HG03064 (cell line): ENCODE measurements at regions not wholly inside any gene's neighbourhood (a gene's known extent, or its start where the extent isn't known, plus 50 kb on each side); places are given as distances from the start of the nearest gene placed in this dataset.
"Not testable (repeated sequence)": the region's sequence is repeated elsewhere in the genome, so short reads cannot be mapped to it uniquely, and the experiment has no call there.

Experiments used
- ATAC-seq: cut with Tn5 transposase; IDR thresholded peaks from one replicate; pipeline ENCODE4 v1.9.1; 2021; ENCODE audit warnings: low read depth; ENCODE audit not compliant: unreplicated experiment

DNA sequence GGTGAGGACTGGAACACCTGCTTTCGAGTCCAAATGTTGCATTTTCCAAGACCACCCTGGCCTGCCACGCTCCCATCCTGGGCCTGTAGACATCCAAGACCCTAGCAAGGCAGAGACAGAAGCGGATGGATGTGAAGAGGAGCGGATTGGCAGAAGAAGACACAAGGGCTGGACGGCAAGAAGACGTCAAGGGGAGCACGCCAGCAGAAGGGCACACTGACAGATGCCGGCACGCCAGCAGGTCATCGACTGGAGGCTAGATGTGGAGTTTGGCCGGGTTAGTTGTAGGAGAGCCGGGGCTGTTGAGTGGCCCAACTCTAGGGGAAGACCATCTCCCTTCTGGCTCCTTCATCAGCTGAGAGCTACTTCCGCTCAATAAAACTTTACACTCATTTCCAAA lies 251.6 kb downstream of the ZWINT start:
- no peak for ATAC-seq

DNA sequence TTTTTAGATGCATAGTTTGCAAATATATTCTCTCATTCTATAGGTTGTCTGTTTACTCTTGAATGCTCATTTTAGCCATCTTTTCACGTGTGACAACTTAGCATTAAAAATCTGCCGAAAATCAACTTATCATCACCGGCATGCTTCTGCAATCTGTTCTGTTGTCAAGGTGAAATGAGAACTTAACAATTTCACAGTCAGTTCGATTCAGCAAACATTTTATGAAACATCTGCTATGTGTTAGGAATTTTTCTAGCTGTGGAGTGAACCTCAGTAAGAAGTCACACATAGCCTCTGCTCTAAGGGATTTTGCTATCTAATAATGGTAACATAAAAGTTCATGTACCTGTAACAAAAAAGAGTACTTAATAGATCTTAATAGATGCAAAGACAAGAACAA lies 256.1 kb downstream of the ZWINT start:
- ATAC-seq, result no peak

DNA sequence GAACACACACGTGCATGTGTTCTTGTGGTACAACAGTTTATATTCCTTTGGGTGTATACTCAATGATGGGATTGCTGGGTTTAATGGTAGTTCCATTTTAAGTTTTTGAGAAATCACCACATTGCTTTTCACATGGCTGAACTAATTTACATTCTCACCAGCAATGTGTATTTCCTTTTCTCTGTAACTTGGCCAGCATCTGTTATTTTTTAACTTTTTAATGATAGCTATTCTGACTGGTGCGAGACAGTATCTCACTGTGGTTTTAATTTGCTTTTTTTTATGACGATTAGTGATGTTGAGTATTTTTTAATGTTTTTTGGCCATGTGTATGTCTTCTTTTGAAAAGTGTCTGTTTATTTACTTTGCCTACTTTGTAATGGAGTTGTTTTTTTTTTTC lies 256.6 kb downstream of the ZWINT start:
- no peak for ATAC-seq

DNA sequence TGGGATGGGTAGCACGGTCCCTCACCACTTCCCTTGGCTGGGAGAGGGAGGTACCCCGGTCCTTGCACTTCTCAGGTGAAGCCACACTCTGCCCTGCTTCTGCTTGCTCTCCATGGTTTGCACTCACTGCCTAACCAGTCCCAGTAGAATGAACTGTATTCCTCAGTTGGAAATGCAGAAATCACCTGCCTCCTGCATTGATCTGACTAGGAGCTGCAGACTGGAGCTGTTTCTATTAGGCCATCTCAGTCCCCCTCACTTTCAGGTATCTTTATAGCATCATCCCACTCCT lies 264.9 kb downstream of the ZWINT start:
- ATAC-seq, result no peak

DNA sequence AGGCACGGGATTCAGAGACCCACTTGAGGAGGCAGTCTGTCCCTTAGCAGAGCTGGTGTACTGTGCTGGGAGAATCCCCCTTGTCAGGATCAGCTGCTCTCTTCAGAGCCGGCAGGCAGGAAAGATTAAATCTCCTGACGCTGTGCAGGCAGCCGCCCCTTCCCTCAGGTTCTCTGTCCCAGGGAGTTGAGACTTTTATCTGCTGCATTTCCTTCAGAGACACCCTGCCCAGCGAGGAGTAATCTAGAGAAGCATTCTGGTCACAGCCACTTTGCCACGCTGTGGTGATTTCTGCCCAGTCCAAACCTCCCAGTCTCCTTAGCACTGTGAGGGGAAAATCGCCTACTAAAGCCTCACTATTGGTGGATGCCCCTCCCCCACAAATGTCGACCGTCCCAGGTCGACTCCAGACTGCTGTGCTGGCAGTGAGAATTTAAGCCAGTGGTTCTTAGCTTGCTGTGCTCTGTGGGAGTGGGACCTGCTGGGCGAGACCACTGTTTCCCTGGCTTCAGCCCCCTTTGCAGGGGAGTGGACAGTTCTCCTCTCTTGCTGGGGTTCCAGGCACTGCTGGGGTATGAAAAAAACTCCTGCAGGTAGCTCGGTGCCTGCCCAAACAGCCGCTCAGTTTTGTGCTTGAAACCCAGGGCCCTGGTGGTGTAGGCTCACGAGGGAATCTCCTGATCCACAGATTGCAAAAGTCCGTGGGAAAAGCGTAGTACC lies 265.4 kb downstream of the ZWINT start:
- ATAC-seq, result no peak

DNA sequence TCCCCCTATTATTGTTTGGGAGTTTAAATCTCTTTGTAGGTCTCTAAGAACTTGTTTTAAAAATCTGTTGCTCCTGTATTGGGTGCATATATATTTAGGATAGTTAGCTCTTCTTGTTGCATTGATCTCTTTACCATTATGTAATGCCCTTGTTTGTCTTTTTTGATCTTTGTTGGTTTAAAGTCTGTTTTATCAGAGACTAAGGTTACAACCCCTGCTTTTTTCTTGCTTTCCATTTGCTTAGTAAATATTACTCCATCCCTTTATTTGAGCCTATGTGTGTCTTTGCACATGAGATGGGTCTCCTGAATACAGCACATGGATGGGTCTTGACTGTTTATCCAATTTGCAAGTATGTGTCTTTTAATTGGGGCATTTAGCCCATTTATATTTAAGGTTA lies 267.4 kb downstream of the ZWINT start:
- not testable (repeated sequence) for ATAC-seq

DNA sequence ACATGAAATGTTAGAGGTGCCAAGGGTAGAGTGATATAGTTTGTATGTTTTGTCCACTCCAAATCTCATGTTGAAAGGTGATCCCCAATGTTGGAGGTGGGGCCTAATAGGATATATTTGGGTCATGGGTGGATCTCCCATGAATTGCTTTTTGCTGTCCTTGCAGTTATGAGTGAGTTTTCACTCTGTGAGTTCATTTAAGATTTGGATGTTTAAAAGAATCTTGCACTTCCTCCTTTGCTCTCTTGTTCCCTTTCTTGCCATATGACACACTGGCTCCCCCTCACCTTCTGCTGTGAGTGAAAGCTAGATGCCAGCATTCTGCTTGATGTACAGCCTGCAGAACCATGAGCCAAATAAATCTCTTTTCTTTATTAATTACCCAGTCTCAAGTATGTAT lies 269.2 kb downstream of the ZWINT start:
- ATAC-seq, result no peak

DNA sequence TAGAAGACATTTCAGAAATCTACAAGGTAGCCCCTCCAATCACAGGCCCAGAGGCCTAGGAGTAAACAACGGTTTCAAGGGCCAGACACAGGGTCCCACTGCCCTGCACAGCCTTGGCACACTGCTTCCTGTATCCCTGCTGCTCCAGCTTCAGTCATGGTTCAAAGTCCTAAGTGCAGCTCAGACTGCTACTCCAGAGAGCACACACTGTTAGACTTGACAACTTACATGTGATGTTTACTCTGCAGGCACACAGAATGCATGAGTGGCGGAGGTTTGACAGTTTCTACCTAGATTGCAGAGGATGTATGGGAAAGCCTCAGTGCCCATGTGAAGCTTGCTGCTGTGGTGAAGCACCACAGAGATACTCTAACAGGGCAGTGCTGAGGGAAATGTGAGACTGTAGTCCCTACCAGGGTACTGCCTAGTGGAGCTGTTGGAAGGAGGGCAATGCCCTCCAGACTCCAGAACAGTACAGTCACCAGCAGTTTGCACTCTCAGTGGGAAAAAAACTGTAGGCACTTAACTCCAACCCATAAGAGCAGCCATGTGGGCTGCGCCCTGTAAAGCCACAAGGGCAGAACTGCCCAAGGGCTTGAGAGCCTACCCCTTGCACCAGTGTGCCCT lies 270.0 kb downstream of the ZWINT start:
- ATAC-seq, result no peak

DNA sequence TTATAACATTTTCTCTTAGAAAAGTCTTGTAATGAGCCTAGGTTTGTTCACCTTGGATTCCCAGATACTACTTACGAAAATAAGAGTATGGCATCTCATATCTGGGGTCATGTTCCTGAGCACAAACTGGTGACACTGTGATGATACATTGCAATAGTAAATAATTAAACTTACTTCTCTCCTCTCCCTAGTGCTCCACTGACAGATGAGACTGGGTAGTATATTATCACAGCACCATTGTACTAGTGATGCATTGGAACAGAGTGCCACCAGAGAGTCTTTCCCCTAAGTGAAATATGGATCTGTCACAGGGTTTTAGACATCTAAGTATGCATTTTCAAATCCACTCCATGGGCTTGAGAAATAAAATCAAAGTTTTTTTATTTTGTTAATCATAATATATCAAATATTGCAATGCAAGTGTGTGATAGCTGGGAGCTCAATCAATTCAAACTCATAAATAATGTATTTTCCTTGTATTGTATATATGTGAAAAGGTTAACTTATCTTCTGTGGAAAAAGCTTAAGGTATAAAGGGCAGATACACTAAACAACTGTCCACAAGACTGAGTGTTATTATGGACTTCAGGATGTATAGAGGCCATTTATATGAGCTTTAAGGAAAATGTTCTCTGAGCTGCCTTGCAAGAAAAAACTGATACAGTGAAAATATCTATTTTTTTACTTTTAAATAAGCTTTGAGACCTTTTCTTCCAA lies 275.5 kb downstream of the ZWINT start:
- ATAC-seq, result no peak

DNA sequence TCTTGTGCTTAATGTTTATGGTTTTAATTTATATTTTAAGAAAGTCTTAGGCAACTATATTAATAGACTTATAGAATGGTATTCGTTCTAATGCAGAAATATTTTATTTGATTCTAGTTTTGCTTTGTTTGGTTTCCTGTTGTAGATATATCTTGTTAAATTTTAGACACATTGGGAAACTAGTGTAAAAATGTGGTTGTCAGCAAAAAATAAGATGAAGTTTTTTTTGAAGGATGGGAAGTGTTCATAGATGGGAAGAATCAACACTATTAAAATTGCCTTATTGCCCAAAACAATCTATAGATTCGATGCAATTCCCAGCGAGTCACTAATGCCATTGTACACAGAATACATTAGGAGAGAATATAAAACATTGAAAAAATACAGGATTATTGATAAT lies 278.9 kb downstream of the ZWINT start:
- ATAC-seq, result no peak

DNA sequence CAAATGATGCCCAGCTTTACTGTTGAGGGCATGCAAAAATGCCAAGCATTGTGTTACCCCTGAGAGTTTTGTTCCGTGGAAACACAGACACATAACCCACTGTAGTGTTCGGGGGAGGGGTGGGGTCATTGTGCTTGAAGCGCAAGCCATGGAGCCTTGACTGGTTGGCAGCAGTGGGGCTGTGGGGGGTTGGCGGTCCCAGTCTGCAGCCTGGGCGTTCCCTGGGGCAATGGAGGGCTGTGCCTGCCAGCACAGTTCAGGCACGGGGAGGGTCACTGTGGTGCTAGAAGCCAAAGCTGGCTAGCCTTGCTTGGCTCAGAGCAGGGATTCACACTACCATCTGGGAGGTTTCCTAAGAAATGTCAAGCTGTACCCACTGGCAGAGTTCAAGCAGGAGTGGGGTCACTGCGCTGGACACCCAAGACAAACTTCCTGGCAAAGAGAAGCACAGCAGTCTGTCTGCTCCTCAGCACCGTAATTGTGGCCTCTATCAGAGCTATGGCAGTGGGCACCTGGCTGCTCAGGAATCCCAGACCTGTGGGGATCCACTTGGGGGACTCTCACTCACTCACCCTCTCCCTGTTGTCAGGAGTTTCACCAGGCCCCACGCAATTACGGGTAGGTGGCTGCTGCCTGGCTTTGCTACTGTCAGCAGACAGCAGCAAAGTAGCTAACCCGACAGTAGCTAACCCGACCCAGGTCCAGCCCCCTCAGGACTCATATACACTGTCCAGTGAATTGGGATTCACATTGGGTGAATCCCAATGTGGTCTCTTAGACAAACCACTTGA lies 292.4 kb downstream of the ZWINT start:
- ATAC-seq, result no peak

DNA sequence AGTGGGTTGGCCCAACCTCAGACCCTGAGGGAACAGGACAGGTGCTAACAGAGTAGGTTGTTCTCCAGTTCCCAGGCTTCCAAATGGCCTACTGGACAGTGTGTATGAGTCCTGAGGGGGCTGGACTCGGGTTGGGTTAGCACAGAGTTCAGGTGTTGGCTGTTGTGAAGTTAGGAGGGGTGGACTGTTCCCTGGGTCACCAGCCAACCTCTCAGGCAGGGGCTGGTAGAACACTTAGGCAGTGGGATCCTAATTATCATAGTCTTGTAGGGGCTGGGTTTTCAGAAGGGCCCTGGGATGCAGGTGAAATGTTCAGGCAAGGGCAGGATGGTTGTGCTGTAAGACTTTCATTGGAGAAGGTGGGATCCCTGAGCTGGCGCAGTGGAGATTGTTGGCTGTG lies 293.0 kb downstream of the ZWINT start:
- ATAC-seq, result no peak

DNA sequence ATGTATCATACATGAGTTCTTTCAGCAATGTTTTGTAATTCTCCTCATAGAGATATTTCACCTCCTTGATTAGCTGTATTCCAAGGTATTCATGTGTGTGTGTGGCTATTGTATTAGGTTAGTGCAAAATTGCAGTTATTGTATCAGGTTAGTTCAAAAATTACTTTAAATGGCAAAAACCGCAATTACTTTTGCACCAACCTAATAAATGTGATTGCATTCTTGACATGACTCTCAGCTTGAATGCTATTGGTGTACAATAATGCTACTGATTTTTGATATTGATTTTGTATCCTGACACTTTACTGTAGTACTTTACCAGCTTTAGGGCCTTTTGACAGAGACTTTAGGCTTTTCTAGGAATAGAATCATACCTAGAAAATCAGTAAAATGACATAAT lies 297.4 kb downstream of the ZWINT start:
- no peak for ATAC-seq

DNA sequence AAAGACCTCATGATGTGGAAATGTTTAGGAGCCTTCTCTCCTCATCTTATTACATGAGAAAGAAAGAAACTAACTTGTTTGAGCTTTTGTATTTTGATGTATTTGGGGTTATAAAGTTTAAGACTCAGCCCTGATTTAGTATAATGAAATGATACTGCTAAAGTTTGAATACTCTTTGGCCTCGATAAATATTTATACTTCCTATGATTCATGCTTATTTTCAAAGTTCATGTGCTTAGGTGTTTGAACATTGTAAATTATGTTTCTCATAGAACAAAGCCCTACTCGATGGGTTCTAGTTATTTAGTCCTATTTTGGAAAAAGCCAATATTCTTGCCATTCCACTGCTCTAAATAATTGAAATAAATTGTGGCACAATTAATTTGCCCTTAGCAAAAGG lies 303.2 kb downstream of the ZWINT start:
- ATAC-seq, result no peak

DNA sequence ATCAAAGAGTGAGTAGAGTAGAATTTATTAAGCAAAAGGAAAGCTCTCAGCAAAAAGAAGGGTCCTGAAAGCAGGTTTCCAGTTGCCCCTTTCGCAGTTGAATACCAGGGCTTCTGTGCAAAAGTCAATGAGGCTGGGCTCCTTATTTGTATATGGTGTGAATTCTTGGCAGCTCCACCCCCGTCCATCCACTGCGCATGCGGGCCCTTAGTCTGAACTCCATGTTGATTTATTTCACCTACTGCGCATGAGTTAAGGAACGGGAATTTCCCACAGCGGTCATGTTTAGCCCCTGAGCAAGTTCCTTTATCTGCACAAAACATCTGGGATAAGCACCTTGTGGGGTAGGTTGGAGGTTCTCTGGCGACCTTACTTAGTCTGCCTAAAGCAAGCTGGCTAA lies 325.6 kb downstream of the ZWINT start:
- no peak for ATAC-seq

DNA sequence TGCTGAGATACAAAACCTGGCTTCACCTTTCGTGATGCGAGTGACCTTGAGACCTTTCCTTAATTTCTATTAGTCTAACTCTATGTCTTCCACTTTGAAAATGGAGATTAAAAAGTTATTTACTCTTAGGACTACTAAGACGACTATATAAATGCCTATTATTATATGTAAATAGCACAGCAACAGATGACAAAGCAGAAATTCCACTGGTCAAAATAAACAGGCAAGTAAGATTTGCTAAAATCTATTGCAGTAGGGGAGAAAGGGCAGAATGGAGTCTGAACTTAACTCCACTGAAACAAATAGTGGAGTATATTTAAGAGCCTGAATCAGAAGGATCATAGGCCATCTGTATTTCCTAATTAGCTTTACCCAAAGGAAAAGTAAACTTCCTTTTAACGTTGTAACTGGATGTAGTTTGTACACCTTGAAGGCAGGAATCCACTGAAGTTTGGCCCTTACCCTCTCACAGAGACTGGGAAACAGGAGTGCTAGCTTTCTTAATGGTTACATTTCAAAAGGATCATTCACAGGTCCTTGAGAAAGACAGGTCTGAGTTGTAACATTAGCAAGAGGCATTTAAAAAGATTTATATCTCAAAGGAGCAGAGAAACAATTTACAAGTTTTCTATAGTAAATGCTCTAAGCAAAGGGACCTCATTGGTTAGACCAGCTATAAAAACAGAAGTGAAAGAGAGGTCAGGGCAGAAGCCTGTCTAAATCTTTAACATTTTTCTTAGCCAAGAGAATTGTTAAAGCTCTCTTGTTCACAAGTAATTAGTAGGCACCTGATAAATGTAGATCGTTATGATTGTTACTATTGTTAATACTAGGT lies 332.5 kb downstream of the ZWINT start:
- ATAC-seq, result no peak

DNA sequence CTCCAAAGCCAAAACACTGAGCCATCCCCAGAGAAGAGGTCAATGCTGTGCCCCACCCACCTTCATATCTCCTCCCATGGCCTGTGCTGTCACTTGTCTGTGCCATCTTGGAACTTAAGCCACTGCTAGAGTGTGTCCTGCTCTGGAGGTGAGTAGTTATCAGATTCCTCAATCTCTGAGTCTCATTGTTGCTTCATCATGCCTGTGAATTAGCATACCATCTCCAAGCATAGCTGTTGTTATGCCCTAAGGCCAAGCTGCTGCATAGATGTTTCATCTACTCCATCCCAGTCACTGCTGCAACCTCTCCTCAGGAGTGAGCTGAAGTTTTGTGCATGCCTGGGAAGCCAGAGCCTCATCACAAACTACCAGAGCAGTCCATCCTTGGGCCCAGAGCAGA lies 349.0 kb downstream of the ZWINT start:
- no peak for ATAC-seq

DNA sequence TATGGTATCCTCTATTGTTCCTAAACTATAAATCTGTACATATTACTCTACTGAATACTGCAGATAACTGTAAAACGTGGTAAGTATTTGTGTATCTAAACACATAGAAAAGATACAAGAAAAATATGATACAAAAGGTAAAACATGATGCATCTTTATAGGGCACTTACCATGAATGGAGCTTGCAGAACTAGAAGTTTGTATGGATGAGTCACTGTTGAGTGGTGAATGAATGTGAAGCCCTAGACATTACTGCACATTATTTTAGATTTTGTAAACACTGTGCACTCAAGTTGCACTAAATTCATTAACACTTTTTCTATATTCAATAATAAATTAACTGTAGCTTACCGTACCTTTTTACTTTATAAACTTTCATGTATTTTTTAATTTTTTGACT lies 357.5 kb downstream of the ZWINT start:
- ATAC-seq, result no peak

DNA sequence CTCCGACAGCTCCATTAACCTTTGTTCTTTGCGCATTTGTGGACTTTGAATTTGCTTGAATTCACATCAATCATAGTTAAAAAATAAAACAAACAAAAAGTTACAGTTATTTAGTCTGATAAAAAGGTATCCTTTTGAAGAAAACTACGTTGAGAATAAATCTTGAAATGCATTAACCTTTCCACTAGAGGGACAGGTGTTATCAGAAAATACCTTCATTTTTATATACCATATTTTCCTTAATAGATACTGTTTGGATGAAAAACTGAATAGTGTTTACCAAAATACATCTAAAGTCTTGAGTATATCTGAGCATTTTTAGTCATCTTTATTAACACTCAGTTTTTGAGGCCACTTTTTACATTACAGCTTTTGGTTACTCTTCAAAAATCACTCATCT lies 371.9 kb downstream of the ZWINT start:
- no peak for ATAC-seq

DNA sequence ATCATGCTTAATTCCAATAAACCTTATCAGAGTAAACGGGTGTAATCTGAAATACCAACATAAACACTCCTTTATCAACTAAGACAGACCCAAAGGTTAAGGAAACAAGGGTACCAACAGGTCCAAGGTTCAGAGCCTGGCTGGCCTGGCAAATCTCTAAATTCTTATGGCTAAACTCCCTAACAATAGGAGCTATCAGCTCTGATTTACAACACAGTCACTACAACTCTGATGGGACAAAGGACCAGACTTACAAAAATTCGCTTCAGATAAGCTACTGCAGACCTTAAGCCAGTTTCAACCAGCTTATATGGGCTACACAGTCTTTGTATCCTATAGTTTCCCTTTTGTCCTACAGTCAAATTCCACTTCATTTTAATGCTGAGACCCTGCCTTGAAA lies 381.9 kb downstream of the ZWINT start:
- ATAC-seq, result no peak

DNA sequence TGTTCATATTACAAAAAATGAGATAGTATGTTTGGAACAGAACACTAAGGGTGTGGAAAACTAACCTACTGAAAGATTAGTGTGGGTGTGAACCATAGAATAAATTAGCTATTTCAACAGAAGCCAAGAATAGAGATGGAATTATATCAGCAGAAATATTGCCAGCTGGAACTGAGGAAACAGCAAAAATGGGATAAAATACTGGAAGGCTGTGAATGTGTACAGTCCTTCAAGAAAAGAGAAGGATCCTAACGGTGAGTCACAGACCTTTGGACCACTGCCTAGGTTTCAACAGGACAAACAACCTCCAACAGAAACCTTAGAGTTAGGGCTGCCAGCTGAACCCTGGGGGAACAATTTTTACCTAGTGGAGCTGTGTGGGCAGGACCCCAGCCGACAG lies 395.0 kb downstream of the ZWINT start:
- no peak for ATAC-seq
